Fibroblast of peridontal ligament (primary cell): ENCODE measurements at regions not wholly inside any gene's neighbourhood (a gene's known extent, or its start where the extent isn't known, plus 50 kb on each side); places are given as distances from the start of the nearest gene placed in this dataset.

Source experiments
- DNase-seq: peaks from one replicate; pipeline ENCODE4 v3.0.0-alpha.2; 2010; ENCODE audit errors: extremely low read depth

- no peak for DNase-seq
Observed at GRCh38 chr5:28215091-28215490, 1176.7 kb upstream of the CDH9 start.

- no peak for DNase-seq
Observed at GRCh38 chr5:28214292-28214691, 1175.9 kb upstream of the CDH9 start.

GRCh38 chr5:28208356-28208755, 1170.0 kb upstream of the CDH9 start:
- DNase-seq = no peak

- no peak for DNase-seq
Observed at GRCh38 chr5:28190011-28190410, 1151.6 kb upstream of the CDH9 start.

- no peak for DNase-seq
Observed at GRCh38 chr5:28174691-28175090, 1136.3 kb upstream of the CDH9 start.

- DNase-seq = peak; percentile 70
Observed at GRCh38 chr5:28165096-28165495, 1126.7 kb upstream of the CDH9 start.

- no peak for DNase-seq
Observed at GRCh38 chr5:28164568-28164967, 1126.2 kb upstream of the CDH9 start.

GRCh38 chr5:28156981-28157380, 1118.6 kb upstream of the CDH9 start:
- DNase-seq = peak; percentile 57

- DNase-seq = no peak
Observed at GRCh38 chr5:28143519-28143918, 1105.1 kb upstream of the CDH9 start.

GRCh38 chr5:28132151-28132550, 1093.8 kb upstream of the CDH9 start:
- DNase-seq = no peak

GRCh38 chr5:28117691-28118090, 1079.3 kb upstream of the CDH9 start:
- DNase-seq = peak; percentile 0

GRCh38 chr5:28117273-28117672, 1078.9 kb upstream of the CDH9 start:
- no peak for DNase-seq

- DNase-seq = no peak
Observed at GRCh38 chr5:28110781-28111180, 1072.4 kb upstream of the CDH9 start.

- DNase-seq = no peak
Observed at GRCh38 chr5:28104080-28104479, 1065.7 kb upstream of the CDH9 start.

GRCh38 chr5:28084069-28084468, 1045.7 kb upstream of the CDH9 start:
- no peak for DNase-seq

GRCh38 chr5:28082610-28083009, 1044.2 kb upstream of the CDH9 start:
- DNase-seq = no peak

GRCh38 chr5:28077291-28078240, 1039.2 kb upstream of the CDH9 start:
- no peak for DNase-seq

GRCh38 chr5:28066856-28067255, 1028.5 kb upstream of the CDH9 start:
- no peak for DNase-seq

- peak; percentile 2 for DNase-seq
Observed at GRCh38 chr5:28065656-28066055, 1027.3 kb upstream of the CDH9 start.

GRCh38 chr5:28046596-28046995, 1008.2 kb upstream of the CDH9 start:
- no peak for DNase-seq

GRCh38 chr5:28027851-28028250, 989.5 kb upstream of the CDH9 start:
- no peak for DNase-seq

- DNase-seq = no peak
Observed at GRCh38 chr5:28017178-28017577, 978.8 kb upstream of the CDH9 start.

GRCh38 chr5:28014779-28015178, 976.4 kb upstream of the CDH9 start:
- DNase-seq = peak; percentile 2

GRCh38 chr5:28012538-28012937, 974.2 kb upstream of the CDH9 start:
- DNase-seq = no peak
